GM19397 (cell line): ENCODE measurements at regions not wholly inside any gene's neighbourhood (a gene's known extent, or its start where the extent isn't known, plus 50 kb on each side); places are given as distances from the start of the nearest gene placed in this dataset.
"Not testable (repeated sequence)": the region's sequence is repeated elsewhere in the genome, so short reads cannot be mapped to it uniquely, and the experiment has no call there.

Experiments
- ATAC-seq: cut with Tn5 transposase; IDR thresholded peaks from one replicate; pipeline ENCODE4 v1.9.1; 2021; ENCODE audit warnings: mild to moderate bottlenecking, moderate library complexity; ENCODE audit not compliant: unreplicated experiment

DNA sequence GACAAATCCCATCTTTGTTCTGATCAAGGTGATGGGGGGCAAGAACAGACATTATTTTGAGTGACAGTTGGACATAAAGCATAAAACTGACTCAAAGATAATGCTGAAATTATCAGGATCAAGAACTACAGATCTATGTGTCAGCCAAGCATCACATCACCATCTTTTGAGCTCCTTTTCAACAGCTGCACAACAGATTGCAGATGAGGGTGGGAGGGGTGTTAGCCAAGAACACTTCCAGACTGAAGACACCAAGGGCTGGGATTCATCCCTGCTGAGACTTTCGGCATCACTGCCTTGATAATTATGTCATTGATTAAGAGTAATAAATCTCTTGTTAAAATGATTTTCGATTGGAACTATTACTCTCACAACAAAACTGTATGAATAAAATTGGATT is 191.5 kb upstream of the NETO1 start:
- ATAC-seq = no peak

DNA sequence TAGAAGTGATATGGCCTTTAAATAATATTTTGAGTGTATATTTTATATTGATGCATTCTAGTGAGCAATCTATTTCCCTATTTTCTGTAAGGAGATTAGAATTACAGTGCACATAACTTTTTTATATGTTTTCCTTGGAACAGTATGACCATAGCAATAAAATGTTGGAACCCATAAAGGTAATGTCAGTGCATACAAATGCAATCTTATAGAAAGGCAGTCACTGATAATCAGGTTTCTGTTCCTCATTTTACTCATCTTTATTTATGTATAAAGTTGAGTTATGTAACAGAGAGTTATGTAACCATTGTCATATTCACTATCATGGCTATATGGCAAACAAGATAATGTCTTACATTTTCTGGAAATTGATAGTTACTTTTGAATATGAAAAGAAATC is 179.9 kb upstream of the NETO1 start:
- ATAC-seq = no peak

DNA sequence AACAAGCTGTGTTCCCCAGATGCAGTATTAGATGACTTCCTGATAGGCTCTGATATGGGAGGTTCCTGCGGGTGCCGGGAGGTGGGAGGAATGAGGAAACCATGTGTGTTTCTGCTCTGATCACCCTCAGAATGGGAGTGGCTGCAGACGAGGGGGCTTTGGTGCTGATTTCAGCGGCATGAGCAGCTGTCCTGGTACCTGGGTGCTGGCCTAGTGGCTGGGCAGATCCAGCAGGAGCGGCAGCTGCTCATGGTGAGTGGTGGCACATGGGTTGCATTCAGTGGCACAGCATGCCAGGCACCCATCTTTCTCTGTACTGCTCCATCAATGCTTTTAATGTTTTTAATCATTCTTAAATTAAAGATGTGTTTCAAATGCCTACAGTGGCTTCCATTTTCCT is 177.2 kb upstream of the NETO1 start:
- ATAC-seq = no peak

DNA sequence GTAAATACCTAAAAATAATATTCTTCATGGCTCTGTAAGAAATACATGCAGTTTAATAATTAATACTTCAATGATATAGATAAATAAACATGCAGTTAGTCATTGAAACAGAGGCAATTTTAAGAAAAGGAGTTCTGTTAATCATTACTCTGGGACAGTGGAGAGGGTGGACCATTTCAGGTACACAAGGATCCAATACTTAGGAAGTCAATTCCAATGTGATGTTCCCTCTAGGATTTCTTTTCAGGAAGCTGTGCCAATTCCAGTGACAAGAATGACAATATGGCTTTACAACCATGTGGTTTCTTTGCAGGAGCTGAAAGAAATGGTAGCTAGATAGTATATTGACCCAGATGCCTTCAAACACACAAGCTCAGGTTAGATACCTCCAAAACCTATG is 175.8 kb upstream of the NETO1 start:
- no peak for ATAC-seq

DNA sequence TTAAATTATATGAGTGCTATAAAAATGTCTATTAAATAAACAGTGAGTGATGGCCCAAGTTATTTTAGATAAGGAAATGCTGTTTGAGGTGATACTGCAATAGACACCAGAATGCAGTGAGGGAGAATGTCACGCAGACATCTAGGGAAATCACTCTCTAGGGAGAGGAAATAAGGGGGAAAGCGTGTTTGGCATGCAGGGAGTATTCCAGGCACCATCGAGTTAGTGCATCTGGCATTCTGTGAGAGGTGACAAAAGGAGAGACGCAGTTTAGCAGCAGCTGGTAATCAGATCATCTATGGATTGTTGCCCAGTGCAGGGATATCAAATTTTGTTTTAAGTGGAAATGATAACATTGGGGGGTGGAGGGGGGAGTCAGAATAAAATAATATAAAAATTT is 175.4 kb upstream of the NETO1 start:
- ATAC-seq = no peak

DNA sequence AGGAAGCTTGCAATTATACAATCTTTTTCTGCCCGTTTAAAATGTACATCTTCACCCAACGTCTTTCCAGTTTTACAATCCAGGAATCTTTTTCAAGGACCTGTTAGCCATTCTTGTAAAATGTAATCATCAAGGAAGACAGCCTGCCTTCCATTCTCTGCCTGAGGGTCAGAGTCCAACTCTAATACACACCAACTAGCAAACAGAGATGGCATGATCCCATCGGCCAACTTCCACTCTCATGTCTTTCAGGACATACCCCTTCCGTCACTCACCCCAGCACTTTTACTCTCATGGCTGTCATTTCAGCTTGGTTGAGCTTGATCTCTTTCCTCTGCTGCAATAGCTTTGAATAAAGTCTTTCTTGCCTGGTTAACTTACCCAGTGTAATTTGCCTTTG is 172.5 kb upstream of the NETO1 start:
- no peak for ATAC-seq

DNA sequence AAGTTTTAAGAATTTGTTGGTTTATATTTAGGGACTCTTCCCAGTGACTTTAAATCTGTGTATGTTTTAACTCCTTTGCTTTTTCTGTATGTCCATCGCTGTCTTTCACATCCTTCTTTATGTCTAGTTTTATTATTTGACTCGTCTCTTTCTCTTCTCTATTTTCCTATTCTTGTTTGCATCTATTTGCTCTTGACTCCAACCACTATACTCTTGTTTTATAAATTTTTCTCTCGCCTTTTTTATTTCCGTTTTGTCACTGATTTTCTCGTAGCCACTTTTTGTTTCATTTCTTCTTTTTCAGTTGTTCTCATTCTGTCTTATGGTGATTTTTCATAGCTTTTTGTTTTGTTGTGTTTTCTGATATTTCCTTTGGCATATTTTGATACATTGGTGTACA is 170.5 kb upstream of the NETO1 start:
- ATAC-seq = no peak

DNA sequence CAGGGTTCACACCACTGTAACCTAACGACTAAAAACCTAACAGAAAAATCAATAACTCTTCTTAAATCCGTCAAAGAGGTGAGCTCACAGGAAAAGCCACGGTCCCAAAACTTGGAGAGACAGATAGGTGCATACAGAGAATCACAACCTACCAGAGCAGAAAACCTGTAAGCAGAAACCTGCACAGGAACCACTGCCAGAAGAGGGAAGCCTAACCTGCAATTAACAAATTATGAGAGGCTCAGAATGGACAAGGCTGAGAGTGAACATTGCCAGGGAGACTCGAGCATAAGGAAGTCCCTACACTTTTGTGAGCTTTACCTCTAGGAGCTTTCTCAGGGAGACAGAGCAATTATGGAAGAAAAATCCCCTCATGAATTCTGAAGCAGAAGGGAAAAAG is 156.2 kb upstream of the NETO1 start:
- ATAC-seq = no peak

DNA sequence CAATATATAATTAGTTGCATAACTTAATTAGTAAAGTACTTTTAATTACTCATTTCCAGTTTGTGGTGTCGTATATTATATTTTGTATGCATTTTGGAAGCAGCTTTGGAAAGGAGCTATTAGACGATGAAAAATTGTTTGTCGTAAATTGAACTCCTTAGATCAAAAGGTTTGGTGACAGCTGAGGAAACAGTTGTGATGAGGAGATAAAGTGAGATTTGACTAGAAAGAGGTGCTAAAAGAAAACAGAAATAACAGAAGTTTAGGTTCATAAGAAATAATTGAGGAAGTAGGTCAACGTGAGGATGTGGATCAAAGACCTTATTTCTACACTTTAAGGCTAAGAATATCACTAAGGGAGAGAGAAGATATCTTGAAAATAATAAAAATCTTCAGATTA is 141.9 kb upstream of the NETO1 start:
- ATAC-seq = no peak

DNA sequence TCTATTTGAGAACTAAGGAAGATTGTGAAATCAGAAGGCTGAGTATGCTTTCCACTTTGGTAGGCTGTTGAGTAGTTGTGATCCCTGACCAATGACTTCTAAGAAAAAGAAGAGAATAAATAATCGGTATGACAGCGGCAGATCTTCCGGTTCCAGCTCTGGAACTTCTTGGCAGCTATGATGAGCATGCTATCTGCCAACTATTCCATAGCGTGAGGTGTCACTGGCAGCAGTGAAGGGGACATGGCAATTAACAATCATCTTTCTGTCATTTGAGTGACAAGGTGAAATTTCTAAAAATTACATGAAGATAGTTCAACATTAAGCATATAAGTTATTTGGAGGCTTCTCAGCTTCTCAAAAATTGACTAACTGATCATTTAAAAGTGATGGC is 140.1 kb upstream of the NETO1 start:
- no peak for ATAC-seq

DNA sequence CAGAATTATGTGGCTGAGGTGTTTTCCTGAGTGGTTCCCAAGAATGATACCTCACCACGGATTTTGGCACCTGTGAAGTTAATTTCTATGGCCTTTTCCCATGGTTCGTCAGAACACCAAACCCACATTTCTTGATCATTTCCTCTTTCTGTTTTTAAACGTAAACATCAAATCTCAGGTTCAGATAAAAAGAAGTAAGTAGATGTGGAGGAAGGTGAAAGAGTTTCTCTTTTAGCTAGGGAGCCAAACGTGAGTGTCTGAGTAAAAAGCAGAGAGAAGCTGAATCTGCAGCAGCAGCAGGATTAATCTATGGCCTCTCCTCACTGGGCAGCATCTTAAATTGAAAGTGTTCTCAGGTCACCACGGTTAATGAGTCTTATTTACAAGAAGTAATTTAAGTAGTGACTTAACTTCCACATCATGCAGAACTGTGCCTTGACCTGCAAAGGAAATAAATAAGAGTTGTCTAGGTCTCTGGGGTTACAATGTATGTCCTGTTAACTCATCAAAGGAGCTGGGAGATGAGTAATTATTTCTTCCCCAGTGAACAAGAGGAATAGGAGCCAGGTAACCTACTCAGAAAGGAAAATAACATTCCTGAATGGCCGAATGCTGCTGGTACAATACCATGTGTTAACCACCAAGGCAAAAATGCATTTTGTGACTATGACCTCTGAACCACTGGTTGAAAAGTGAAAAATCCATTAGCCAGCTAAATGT is 139.6 kb upstream of the NETO1 start:
- ATAC-seq = no peak

DNA sequence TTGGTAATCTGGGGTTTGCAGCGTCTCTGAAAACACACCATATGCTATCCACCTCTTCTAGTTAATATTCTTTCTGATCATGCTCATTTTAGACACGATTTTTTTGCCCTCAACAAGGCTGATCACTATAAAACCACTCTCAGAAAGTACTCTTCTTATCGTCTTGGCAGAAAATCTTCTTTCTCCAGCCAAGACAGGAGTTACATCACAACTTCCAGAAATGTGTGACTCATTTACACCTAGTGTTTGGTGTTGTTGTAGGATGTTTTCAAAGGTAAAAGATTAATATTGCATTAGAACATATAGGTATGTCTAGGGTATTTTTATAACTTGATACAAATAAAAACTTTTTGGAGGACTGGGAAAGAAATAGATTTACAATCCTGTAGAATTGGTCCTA is 138.5 kb upstream of the NETO1 start:
- ATAC-seq = no peak

DNA sequence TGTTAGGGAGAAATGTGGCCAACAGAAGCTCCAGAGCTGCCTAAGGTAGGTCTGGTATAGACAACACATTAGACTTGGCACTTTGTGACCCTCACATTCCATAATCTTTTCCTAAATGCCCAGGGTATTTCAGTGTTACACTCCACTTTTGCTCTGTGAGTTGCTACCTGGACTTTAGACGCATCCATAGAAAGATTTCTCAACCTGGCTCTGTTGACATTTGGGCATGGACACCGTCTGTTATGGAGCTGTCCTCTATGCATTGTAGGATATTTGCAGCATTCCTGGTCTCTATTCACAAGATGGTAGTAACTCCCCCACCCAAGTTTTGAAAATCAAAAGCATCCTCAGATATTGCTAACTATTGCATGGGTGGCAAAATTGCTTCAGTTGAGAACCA is 136.5 kb upstream of the NETO1 start:
- ATAC-seq = no peak

DNA sequence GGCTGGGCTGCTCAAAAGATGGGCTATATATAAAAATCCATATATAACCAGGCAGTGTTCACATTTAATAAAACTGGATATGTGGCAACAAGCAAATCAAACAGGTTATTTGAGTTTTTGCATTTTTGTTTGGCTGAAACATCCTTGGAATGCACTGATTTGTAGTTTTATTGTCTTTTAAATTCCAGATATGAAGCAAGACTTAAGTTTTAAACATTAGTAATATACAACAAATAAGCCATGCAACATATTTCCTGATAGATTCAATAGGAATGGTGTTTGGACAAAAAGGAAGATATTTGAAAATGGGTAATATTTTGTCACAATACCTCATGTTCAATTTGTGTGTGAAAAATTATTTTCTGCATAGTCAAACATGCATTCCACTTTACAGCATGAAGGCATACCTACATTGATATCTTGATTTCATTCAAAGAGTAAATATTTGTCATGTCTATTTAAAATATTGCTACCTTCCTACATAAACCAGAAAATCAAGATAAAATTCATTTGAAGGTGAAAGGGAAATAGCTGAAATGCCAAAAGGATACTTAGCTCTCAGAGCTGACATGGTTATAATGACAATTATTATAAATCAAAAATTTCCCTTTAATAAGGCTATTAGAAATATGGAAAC is 132.3 kb upstream of the NETO1 start:
- ATAC-seq = no peak

DNA sequence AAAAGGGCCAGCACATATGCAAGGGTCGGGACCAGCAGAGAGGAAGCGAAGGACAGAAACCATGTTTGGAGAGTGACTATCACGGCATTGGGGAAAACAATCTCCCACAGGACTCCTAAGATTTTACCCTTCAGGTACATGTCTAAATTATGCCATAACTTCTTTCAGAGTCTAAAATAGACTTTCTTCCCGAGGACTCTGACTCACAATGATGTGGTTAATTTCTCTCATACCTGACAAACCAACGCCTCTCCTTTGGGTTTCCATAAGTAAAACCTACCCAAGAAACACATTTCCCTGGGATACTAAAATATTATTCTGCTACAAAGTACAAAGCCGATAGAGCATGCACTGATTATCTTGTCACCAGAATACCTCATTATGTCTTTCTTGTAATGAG is 127.8 kb upstream of the NETO1 start:
- ATAC-seq = no peak

DNA sequence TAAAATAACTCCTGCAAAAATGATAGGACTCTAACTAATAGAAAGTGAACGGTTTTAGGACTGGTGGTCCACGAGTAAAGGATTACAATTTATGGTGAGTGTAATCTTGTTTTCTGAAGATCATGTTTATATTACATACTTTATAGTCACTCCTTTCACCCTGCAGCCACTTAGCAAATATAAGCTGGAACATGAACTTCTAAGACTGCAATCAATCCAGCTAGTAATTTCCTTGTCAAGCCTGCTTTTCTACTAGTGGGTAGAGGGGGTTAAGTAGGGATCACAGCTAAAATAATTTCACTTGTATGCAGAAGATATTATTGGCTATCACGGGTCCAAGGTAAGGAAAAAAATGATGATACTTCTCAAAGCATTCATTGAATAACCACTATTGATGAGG is 125.5 kb upstream of the NETO1 start:
- ATAC-seq = no peak

DNA sequence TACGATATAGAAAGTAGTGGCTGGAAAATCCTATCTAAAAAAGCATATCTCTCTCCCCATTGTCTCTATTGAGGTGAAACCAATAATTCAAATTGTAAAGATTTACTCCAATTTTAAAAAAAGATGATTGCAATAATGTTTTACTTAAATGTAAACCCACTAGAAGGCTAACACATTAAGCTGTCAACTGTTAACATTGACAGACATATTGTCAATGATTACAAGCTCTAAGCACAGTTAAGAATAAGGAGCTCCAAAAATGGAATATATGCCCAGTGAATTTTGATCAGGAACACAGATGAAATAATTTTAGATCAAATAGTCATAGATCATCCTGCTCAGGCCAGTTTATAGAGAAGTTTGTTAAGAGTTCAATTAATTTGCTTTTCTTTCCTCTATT is 123.6 kb upstream of the NETO1 start:
- no peak for ATAC-seq

DNA sequence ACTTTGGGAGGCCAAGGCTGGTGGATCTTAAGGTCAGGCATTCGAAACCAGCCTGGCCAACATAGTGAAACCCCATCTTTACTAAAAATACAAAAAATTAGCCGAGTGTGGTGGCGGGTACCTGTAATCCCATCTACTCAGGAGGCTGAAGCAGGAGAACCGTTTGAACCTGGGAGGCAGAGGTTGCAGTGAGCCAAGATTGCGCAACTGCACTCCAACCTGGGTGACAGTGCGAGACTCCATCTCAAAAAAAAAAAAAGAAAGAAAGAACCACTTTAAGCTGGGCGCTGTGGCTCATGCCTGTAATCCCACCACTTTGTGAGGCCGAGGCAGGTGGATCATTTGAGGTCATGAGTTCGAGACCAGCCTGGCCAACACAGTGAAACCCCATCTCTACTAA is 119.8 kb upstream of the NETO1 start:
- not testable (repeated sequence) for ATAC-seq

DNA sequence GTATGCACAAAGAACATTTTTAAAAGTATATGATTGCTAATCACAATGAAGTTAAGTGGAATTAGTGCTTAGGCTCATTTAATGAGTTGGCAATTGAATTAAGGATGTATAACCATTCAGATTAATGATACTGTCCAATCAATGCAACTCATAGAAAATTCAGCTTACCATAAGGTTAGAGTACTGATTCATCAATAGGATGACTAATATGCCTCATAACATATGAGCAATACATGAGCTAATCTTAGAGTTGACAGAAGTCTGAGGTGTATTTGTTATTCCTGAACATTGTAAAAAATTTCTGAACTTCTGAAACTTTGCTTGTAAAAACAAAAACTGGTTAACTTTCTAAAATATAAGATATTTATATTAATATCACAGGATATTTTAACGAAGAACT is 118.3 kb upstream of the NETO1 start:
- ATAC-seq = no peak

DNA sequence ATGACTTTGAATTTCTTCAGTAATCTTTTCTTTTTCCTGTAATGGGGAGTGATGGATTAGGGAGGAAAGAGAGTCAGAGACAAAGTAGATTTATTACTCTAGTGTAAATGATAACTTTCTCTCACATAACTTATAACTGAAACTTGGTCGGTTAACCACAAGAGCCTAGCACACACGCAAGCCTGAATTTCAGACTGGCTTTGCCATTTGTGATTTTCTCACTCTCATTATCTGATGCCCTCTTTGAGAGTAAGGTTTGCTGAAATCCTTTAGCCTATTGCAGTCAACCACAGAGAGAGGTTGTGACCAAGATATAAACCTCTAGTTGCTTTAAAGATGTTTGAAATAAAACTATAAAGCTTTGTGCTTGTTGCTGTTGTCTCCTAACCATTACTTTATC is 117.9 kb upstream of the NETO1 start:
- ATAC-seq = no peak

DNA sequence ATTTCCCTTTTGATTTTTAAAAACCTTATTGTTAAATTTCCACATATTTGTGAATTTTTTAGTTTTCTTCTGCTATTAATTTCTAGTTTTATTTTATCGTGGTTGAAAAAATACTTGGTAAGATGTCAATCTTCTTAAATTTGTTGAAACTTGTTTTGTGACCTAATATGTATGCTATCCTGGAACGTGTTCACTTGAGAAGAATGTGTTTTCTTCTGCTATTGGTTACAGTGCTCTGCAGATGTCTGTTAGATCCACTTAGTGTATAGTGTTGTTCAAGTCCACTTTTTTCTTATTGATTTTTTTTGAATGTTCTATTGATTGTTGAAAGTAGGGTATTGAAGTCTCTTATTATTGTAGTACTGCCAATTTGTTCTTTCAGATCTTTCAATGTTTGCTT is 116.5 kb upstream of the NETO1 start:
- no peak for ATAC-seq

DNA sequence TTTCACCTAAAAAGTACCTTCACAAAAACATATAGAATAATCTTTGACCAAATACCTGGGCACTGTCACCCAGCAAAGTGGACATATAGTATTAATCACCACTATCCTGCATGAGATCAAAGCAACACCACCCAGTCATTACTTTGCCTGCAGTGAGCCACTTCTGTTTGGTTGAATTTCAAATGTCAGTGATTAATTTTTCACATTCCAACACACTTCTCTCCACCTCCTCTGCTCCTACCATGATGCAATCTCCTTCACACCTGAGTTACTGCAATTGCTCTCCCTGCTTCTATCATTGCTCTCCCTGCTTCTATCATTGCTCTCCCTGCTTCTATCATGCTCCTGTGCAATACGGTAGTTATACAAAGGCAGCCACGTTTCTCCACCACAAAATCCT is 106.1 kb upstream of the NETO1 start:
- ATAC-seq = no peak

DNA sequence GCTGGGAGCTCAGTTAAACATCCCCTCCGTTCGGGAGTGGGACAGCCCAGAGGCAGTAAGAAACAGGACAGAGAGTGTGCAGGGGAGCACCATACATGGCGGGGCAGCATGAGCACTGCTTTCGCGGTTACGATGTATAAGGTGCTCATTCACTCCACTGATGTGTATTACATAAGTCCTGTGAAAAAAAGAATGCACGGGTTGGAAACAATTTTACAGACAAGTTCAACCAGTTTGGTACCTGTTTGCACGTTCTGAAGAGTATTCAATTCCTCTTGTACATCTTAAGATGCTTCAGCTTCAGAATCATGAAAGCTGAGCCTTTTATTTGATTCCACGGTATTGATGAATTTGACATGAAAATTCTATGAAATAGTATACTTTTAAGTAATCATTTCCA is 97.8 kb upstream of the NETO1 start:
- ATAC-seq = no peak
